ENCODE measurements at regions not wholly inside any gene's neighbourhood (a gene's known extent, or its start where the extent isn't known, plus 50 kb on each side); places are given as distances from the start of the nearest gene placed in this dataset.

- Histone ChIP-seq H3K9me1 (ENCODE audit: control insufficient read depth, extremely low read depth, insufficient read depth, low read length) (no peaks in the 10 kb centered on the region), H3K27me3 (ENCODE audit: control insufficient read depth, extremely low read depth, insufficient read depth, low read length) (no peaks in the 10 kb centered on the region), H3K4me2 (ENCODE audit: control insufficient read depth, extremely low read depth, insufficient read depth, low read depth, low read length) (no peak overlapping the region), H3K9ac (ENCODE audit: control insufficient read depth, extremely low read depth, insufficient read depth, low read length) (no peak overlapping the region), H2AFZ (ENCODE audit: control insufficient read depth, low read length) (no peak overlapping the region), H3K36me3 (ENCODE audit: control insufficient read depth in 2 of 2, extremely low read depth in 1 of 2, insufficient read depth in 2 of 2, low read length in 2 of 2) (no peaks in the 10 kb centered on the region), H4K20me1 (ENCODE audit: control insufficient read depth, extremely low read depth, insufficient read depth, low read length) (no peaks in the 10 kb centered on the region), H3K27ac (ENCODE audit: control insufficient read depth, insufficient read depth, low read length) (no peak overlapping the region), H3K79me2 (ENCODE audit: control insufficient read depth, insufficient read depth, low read length) (no peaks in the 10 kb centered on the region), H3K4me3 (ENCODE audit: control insufficient read depth in 2 of 3, extremely low read depth in 1 of 3, insufficient read depth in 2 of 3, low read depth in 1 of 3, low read length in 3 of 3) (no peak overlapping the region), H3K9me3 (ENCODE audit: control insufficient read depth, low read depth, low read length) (no peaks in the 10 kb centered on the region), H3K4me1 (ENCODE audit: control insufficient read depth, extremely low read depth, insufficient read depth, low read length) (no peaks in the 10 kb centered on the region)
- dilution Hi-C loops (cut with MboI; ENCODE audit: extremely low pct_ligation_motif_present, low sequenced_read_pairs) = no loop called here
- no peak for DNase-seq (ENCODE audit: low read depth, low spot score)
- FAIRE-seq = no peak
- TF ChIP-seq EZH2 (IDR thresholded peaks at IDR 0.05; ENCODE audit: low read length) (no peak), CTCF (optimal IDR thresholded peaks at IDR 0.05 in 1 of 3, IDR thresholded peaks at IDR 0.05 in 1 of 3, conservative IDR thresholded peaks at IDR 0.05 in 1 of 3; ENCODE audit: extremely low read depth in 1 of 3, insufficient read depth in 2 of 3, low read length in 3 of 3) (no peak)
Observed at GRCh38 chr5:118761814-118762213, 226.5 kb downstream of the DTWD2 start.

DNA sequence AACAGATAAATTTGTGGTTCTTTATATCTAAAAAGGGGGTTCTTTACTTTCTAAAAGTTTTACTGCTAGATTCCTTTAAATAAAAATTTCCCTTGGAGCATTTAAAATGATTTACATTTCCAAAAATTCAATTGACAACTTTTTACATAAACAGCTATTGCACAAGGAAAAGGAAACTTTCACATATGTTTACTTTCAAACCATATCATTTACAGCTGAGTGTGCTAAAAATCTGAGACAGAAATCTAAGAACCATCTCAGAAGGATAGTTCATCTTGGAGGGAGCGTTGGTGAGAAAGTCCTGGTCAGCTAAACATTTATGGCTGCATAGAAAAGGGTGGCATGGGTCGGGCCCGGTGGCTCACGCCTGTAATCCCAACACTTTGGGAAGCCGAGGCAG lies 235.4 kb downstream of the DTWD2 start:
- no peak for FAIRE-seq
- H3K4me2 ChIP-seq (ENCODE audit: control insufficient read depth, extremely low read depth, insufficient read depth, low read depth, low read length) = no peak overlapping the region
- H3K9ac ChIP-seq (ENCODE audit: control insufficient read depth, extremely low read depth, insufficient read depth, low read length) = no peak overlapping the region
- H3K4me3 ChIP-seq (ENCODE audit: control insufficient read depth in 2 of 3, extremely low read depth in 1 of 3, insufficient read depth in 2 of 3, low read depth in 1 of 3, low read length in 3 of 3) = no peak overlapping the region
- no peak overlapping the region for H3K27ac ChIP-seq (ENCODE audit: control insufficient read depth, insufficient read depth, low read length)
- TF ChIP-seq EZH2 (IDR thresholded peaks at IDR 0.05; ENCODE audit: low read length) = no peak
- TF ChIP-seq CTCF (optimal IDR thresholded peaks at IDR 0.05 in 1 of 3, IDR thresholded peaks at IDR 0.05 in 1 of 3, conservative IDR thresholded peaks at IDR 0.05 in 1 of 3; ENCODE audit: extremely low read depth in 1 of 3, insufficient read depth in 2 of 3, low read length in 3 of 3) = no peak
- no peaks in the 10 kb centered on the region for H3K36me3 ChIP-seq (ENCODE audit: control insufficient read depth in 2 of 2, extremely low read depth in 1 of 2, insufficient read depth in 2 of 2, low read length in 2 of 2)
- H2AFZ ChIP-seq (ENCODE audit: control insufficient read depth, low read length) = no peak overlapping the region
- no peak for DNase-seq (ENCODE audit: low read depth, low spot score)
- H3K79me2 ChIP-seq (ENCODE audit: control insufficient read depth, insufficient read depth, low read length) = no peaks in the 10 kb centered on the region
- no peaks in the 10 kb centered on the region for H4K20me1 ChIP-seq (ENCODE audit: control insufficient read depth, extremely low read depth, insufficient read depth, low read length)
- H3K9me1 ChIP-seq (ENCODE audit: control insufficient read depth, extremely low read depth, insufficient read depth, low read length) = no peaks in the 10 kb centered on the region
- H3K27me3 ChIP-seq (ENCODE audit: control insufficient read depth, extremely low read depth, insufficient read depth, low read length) = no peaks in the 10 kb centered on the region
- H3K4me1 ChIP-seq (ENCODE audit: control insufficient read depth, extremely low read depth, insufficient read depth, low read length) = no peaks in the 10 kb centered on the region
- dilution Hi-C loops (cut with MboI; ENCODE audit: extremely low pct_ligation_motif_present, low sequenced_read_pairs) = no loop called here
- no peaks in the 10 kb centered on the region for H3K9me3 ChIP-seq (ENCODE audit: control insufficient read depth, low read depth, low read length)

Data from keratinocyte (primary cell).